GM12865 (cell line): ENCODE measurements at regions not wholly inside any gene's neighbourhood (a gene's known extent, or its start where the extent isn't known, plus 50 kb on each side); places are given as distances from the start of the nearest gene placed in this dataset.

Experiments used
- DNase-seq: peaks from one replicate; pipeline ENCODE4 v3.0.0; 2010; ENCODE audit warnings: low read depth
- H3K4me3 ChIP-seq: 2 replicates; pipeline ENCODE4 v1.5.1; 2011; ENCODE audit warnings: mild to moderate bottlenecking, low read depth, low read length, control low read depth
- CTCF ChIP-seq: IDR thresholded peaks from 2 replicates; pipeline ENCODE4 v1.5.1; 2011; ENCODE audit warnings: low read length, control low read depth, low read depth, inconsistent platforms; ENCODE audit not compliant: insufficient read depth; ENCODE audit errors: missing control alignments

GRCh38 chr18:78913395-78913794 lies 66.2 kb upstream of the SALL3 start:
- no peak for TF ChIP-seq CTCF
- no peak overlapping the region for H3K4me3 ChIP-seq
- DNase-seq, result no peak

GRCh38 chr18:78913830-78914231 lies 65.8 kb upstream of the SALL3 start:
- TF ChIP-seq CTCF, result no peak
- no peak for DNase-seq
- no peak overlapping the region for H3K4me3 ChIP-seq

- no peak for DNase-seq
- TF ChIP-seq CTCF, result no peak
Observed at GRCh38 chr18:78914249-78914935, 65.2 kb upstream of the SALL3 start.

GRCh38 chr18:78915446-78916008 lies 64.1 kb upstream of the SALL3 start:
- DNase-seq, result no peak
- no peak for TF ChIP-seq CTCF
- no peak overlapping the region for H3K4me3 ChIP-seq

More at GRCh38 chr18:78914249-78914935, 65.2 kb upstream of the SALL3 start:
- H3K4me3 ChIP-seq, result no peak overlapping the region

GRCh38 chr18:78918707-78919106 lies 60.9 kb upstream of the SALL3 start:
- no peak for TF ChIP-seq CTCF
- no peak for DNase-seq
- H3K4me3 ChIP-seq, result no peak overlapping the region

GRCh38 chr18:78919956-78920355 lies 59.7 kb upstream of the SALL3 start:
- TF ChIP-seq CTCF, result no peak
- DNase-seq, result no peak
- no peak overlapping the region for H3K4me3 ChIP-seq
